K562 (cell line): ENCODE measurements at regions not wholly inside any gene's neighbourhood (a gene's known extent, or its start where the extent isn't known, plus 50 kb on each side); places are given as distances from the start of the nearest gene placed in this dataset.

Source experiments
- ATAC-seq: fragments of 200-7000 bp; cut with Tn5 transposase; 3 replicates; pipeline ENCODE4 v1.9.1; 2020; ENCODE audit warnings: moderate library complexity
- BruUV-seq: library from RNA; stranded (reverse); fragments of 400-500 nt; replicated peaks from 2 replicates; lab custom pipeline; 2021; lab: Mats Ljungman, UMichigan
- CTCF ChIA-PET: fragments of 300-600 bp; formaldehyde crosslinking; extraction: SDS; loops from one replicate; lab custom pipeline; 2021; ENCODE audit warnings: low intra/inter-chr PET ratio; lab: Yijun Ruan, JAX
- POLR2A ChIA-PET: fragments of 300-600, 350-650 bp; sonication (Branson Sonifier 250); formaldehyde crosslinking; extraction: SDS; loops from one replicate; lab custom pipeline; 2021; ENCODE audit warnings: antibody characterized with exemption, inconsistent platforms; lab: Yijun Ruan, JAX
- DNase-seq, 4 experiments: peaks; one replicate each; pipeline versions ENCODE4 v3.0.0 to v3.0.0-alpha.2; 2011 to 2018; ENCODE audit warnings: low spot score in 3 of 4, mixed read lengths in 3 of 4; ENCODE audit errors: extremely low read depth in 1 of 4
- FAIRE-seq: peaks from 2 replicates; lab custom pipeline; 2011; peaks lifted over from hg19 to GRCh38; lab: Jason Lieb, UNC
- H2AFZ ChIP-seq: 2 replicates; pipeline ENCODE4 v1.6.0; 2011; ENCODE audit warnings: low read depth, low read length, control low read depth, inconsistent platforms
- H3K27ac ChIP-seq: fragments of 200-600 bp; 3 replicates; pipeline ENCODE4 v1.8.0; 2011; ENCODE audit warnings: low read depth, mild to moderate bottlenecking, control low read depth, inconsistent platforms, low read length, moderate library complexity, mixed read lengths; ENCODE audit errors: extremely low read depth
- H3K27me3 ChIP-seq, 2 experiments: fragments of 300-600 bp in 1 of 2; 2 replicates in 1 of 2; 3 replicates in 1 of 2; pipeline versions ENCODE4 v1.6.0 to v1.8.0; 2011; ENCODE audit warnings: inconsistent platforms in 2 of 2, low read length in 2 of 2, mild to moderate bottlenecking in 1 of 2, mixed read lengths in 1 of 2, moderate library complexity in 1 of 2; ENCODE audit not compliant: control insufficient read depth in 2 of 2, insufficient read depth in 2 of 2
- H3K36me3 ChIP-seq: fragments of 300-600 bp; 3 replicates; pipeline ENCODE4 v1.8.0; 2011; ENCODE audit warnings: mild to moderate bottlenecking, low read length, inconsistent platforms; ENCODE audit not compliant: control insufficient read depth, insufficient read depth
- H3K4me1 ChIP-seq, 2 experiments: fragments of 200-600 bp in 1 of 2; replicated peaks in 1 of 2; 2 replicates in 1 of 2; 3 replicates in 1 of 2; pipeline versions ENCODE4 v1.5.1 to v1.8.0; 2011; ENCODE audit warnings: inconsistent platforms in 2 of 2, low read length in 2 of 2, mild to moderate bottlenecking in 1 of 2, mixed read lengths in 1 of 2, moderate library complexity in 1 of 2; ENCODE audit not compliant: control insufficient read depth in 2 of 2, insufficient read depth in 2 of 2
- H3K4me2 ChIP-seq: 2 replicates; pipeline ENCODE4 v1.6.1; 2011; ENCODE audit warnings: low read length, control low read depth, inconsistent platforms, mixed read lengths; ENCODE audit not compliant: insufficient read depth
- H3K4me3 ChIP-seq: fragments of 200-600 bp; sonication (generic), shearing (Covaris generic); 2 replicates; pipeline ENCODE4 v1.5.1; 2016; ENCODE audit warnings: control low read depth, inconsistent platforms
- H3K79me2 ChIP-seq: fragments of 200-600 bp; 3 replicates; pipeline ENCODE4 v1.8.0; 2011; ENCODE audit warnings: low read length, inconsistent platforms; ENCODE audit not compliant: control insufficient read depth, insufficient read depth
- H3K9ac ChIP-seq, 2 experiments: 2 replicates each; pipeline versions ENCODE4 v1.6.0 to v1.6.1; 2011; ENCODE audit warnings: low read depth in 2 of 2, low read length in 2 of 2, control low read depth in 1 of 2, inconsistent platforms in 1 of 2, mild to moderate bottlenecking in 1 of 2, mixed read lengths in 1 of 2; ENCODE audit not compliant: insufficient read depth in 1 of 2
- H3K9me1 ChIP-seq: one replicate; pipeline ENCODE4 v1.6.0; 2011; ENCODE audit warnings: inconsistent platforms, mild to moderate bottlenecking, low read length, moderate library complexity; ENCODE audit not compliant: control insufficient read depth, insufficient read depth
- H3K9me3 ChIP-seq: replicated peaks from 2 replicates; pipeline ENCODE4 v1.5.1; 2011; ENCODE audit warnings: low read depth, low read length, inconsistent platforms; ENCODE audit not compliant: control insufficient read depth, insufficient read depth
- H4K20me1 ChIP-seq: replicated peaks from 2 replicates; pipeline ENCODE4 v1.6.1; 2011; ENCODE audit warnings: low read length, inconsistent platforms, mixed read lengths; ENCODE audit not compliant: control insufficient read depth, insufficient read depth
- BDP1 ChIP-seq: IDR thresholded peaks from 3 replicates; pipeline ENCODE4 v1.6.1; 2011; ENCODE audit not compliant: insufficient read length, insufficient read depth
- DACH1 ChIP-seq: fragments of 450-650 bp; IDR thresholded peaks from 2 replicates; pipeline ENCODE4 v1.6.1; 2018; ENCODE audit not compliant: partially characterized antibody
- E2F3 ChIP-seq: fragments of 250-450 bp; sonication (Bioruptor Pico); IDR thresholded peaks from 2 replicates; pipeline ENCODE4 v1.4.0; 2020; ENCODE audit warnings: mild to moderate bottlenecking
- GTF2F1 ChIP-seq: IDR thresholded peaks from 2 replicates; pipeline ENCODE4 v1.6.1; 2011; ENCODE audit warnings: low read depth, low read length, improper control_type of control experiment
- HOMEZ ChIP-seq: fragments of 250-450 bp; sonication (Bioruptor Pico); IDR thresholded peaks from 2 replicates; pipeline ENCODE4 v1.4.0; 2020; ENCODE audit warnings: mild to moderate bottlenecking, moderate library complexity
- ID3 ChIP-seq, 2 experiments: fragments of 250-450 bp in 1 of 2; fragments of 450-650 bp in 1 of 2; sonication (Bioruptor Pico) in 1 of 2; IDR thresholded peaks; 2 replicates each; pipeline versions ENCODE4 v1.6.1 to v1.8.0; 2016 to 2021; ENCODE audit warnings: mild to moderate bottlenecking in 2 of 2, moderate library complexity in 2 of 2, missing compliant biosample characterization in 1 of 2, missing genetic modification characterization in 1 of 2
- KLF10 ChIP-seq: fragments of 250-450 bp; sonication (Bioruptor Pico); IDR thresholded peaks from 2 replicates; pipeline ENCODE4 v1.6.1; 2021; ENCODE audit warnings: matching md5 sums
- PCBP2 ChIP-seq: fragments of 200-400 bp; formaldehyde crosslinking; IDR thresholded peaks from 2 replicates; pipeline ENCODE4 v1.6.1; 2018; ENCODE audit warnings: low read length, low read depth, mild to moderate bottlenecking, moderate library complexity; ENCODE audit not compliant: poor library complexity, severe bottlenecking
- RAD21 ChIP-seq, 2 experiments: fragments of 250-450 bp in 1 of 2; fragments of 450-650 bp in 1 of 2; sonication (Bioruptor Pico) in 1 of 2; formaldehyde crosslinking in 1 of 2; IDR thresholded peaks in 1 of 2; conservative IDR thresholded peaks in 1 of 2; 2 replicates each; pipeline versions ENCODE4 v1.4.0 to v1.8.0; 2020 to 2022; ENCODE audit warnings: mild to moderate bottlenecking in 2 of 2, moderate library complexity in 1 of 2
- RBM34 ChIP-seq: fragments of 200-400 bp; formaldehyde crosslinking; IDR thresholded peaks from 2 replicates; pipeline ENCODE4 v1.6.1; 2018; ENCODE audit warnings: low read length, borderline replicate concordance; ENCODE audit not compliant: insufficient read depth
- SMARCA5 ChIP-seq: fragments of 450-650 bp; IDR thresholded peaks from 2 replicates; pipeline ENCODE4 v1.6.1; 2016
- STAT5B ChIP-seq: fragments of 250-450 bp; sonication (Bioruptor Pico); IDR thresholded peaks from 2 replicates; pipeline ENCODE4 v1.8.0; 2021; ENCODE audit warnings: mild to moderate bottlenecking, inconsistent platforms
- XRCC5 ChIP-seq: fragments of 200-400 bp; formaldehyde crosslinking; IDR thresholded peaks from 2 replicates; pipeline ENCODE4 v1.6.1; 2017; ENCODE audit warnings: low read depth, mild to moderate bottlenecking, low read length
- ZC3H8 ChIP-seq: fragments of 450-650 bp; IDR thresholded peaks from 2 replicates; pipeline ENCODE4 v1.6.1; 2017
- ZNF592 ChIP-seq: fragments of 450-650 bp; IDR thresholded peaks from 2 replicates; pipeline ENCODE4 v1.6.1; 2017; ENCODE audit warnings: antibody characterized with exemption, mild to moderate bottlenecking
- WGBS: fragments of 100-300 bp; shearing (Covaris generic); methylation state at CpG from one replicate; pipeline ENCODE4 v1.1.6; 2016; ENCODE audit warnings: low coverage, mixed read lengths; ENCODE audit not compliant: insufficient coverage; ENCODE audit errors: missing lambda C conversion rate; 5-methylcytosine and 5-hydroxymethylcytosine counted together
- in situ Hi-C: fragments of 300-500 bp; cut with MboI; formaldehyde crosslinking; loops from 4 replicates; pipeline ENCODE4 v1.15.0; 2018; ENCODE audit warnings: inconsistent platforms, mixed read lengths
- intact Hi-C: fragments of 100-400 bp; cut with micrococcal nuclease; formaldehyde crosslinking; loops from 2 replicates; pipeline ENCODE4 v1.14.2; 2022

- TF ChIP-seq ZC3H8 (no peak), BDP1 (no peak), GTF2F1 (no peak)
- TF ChIP-seq, all 486 proteins: peak for 0
These were observed 109.2 kb upstream of the TPM1 start (continued) for GRCh38 chr15:62933386-62933785.

- Histone ChIP-seq H3K36me3 (no peaks in the 10 kb centered on the region), H2AFZ (no peak overlapping the region), H3K9me1 (no peaks in the 10 kb centered on the region), H3K4me3 (no peak overlapping the region), H3K79me2 (no peaks in the 10 kb centered on the region), H3K27ac (no peak overlapping the region), H3K9ac (no peak overlapping the region), H4K20me1 (no peaks in the 10 kb centered on the region), H3K4me1 (no peaks in the 10 kb centered on the region), H3K9me3 (no peaks in the 10 kb centered on the region), H3K4me2 (no peak overlapping the region), H3K27me3 (peaks cover 12 to 27% of the 10 kb centered on the region in 2 experiments; a peak in 4 of 5 replicates)
- intact Hi-C loops (no loop called here), in situ Hi-C loops (no loop called here)
- no peak for DNase-seq
- BruUV-seq: no TSS peak
- FAIRE-seq: no peak
- 0% methylated on average over 14 of the region's 14 CpGs for WGBS
- CTCF ChIA-PET: no interaction called here
- ATAC-seq: no peak
- POLR2A ChIA-PET: no interaction called here
- TF ChIP-seq STAT5B (CRISPR knock-in tag) (no peak), ZNF592 (no peak), SMARCA5 (no peak), PCBP2 (no peak), RAD21 (CRISPR knock-in tag; conservative IDR thresholded peaks at IDR 0.05 in 1 of 2, IDR thresholded peaks at IDR 0.05 in 1 of 2) (no peak), XRCC5 (no peak), RBM34 (no peak), ID3 (CRISPR knock-in tag; IDR thresholded peaks at IDR 0.05) (no peak), ID3 (tag; IDR thresholded peaks at IDR 0.05) (no peak), KLF10 (CRISPR knock-in tag) (no peak), DACH1 (no peak), E2F3 (CRISPR knock-in tag) (no peak), HOMEZ (CRISPR knock-in tag) (no peak)
These were observed 108.1 kb upstream of the TPM1 start for GRCh38 chr15:62934236-62934971.
